ENCODE measurements at regions not wholly inside any gene's neighbourhood (a gene's known extent, or its start where the extent isn't known, plus 50 kb on each side); places are given as distances from the start of the nearest gene placed in this dataset.

GRCh38 chr3:20916951-20917606, 731.1 kb upstream of the SGO1 start:
- no peaks in the 10 kb centered on the region for H3K79me2 ChIP-seq (ENCODE audit: control insufficient read depth, insufficient read depth, low read length)
- H3K36me3 ChIP-seq (ENCODE audit: control insufficient read depth, insufficient read depth, low read length), result no peaks in the 10 kb centered on the region
- H3K27me3 ChIP-seq (ENCODE audit: control insufficient read depth, insufficient read depth, low read length), result no peaks in the 10 kb centered on the region
- H3K4me1 ChIP-seq (ENCODE audit: control insufficient read depth, extremely low read depth, insufficient read depth, low read length), result no peaks in the 10 kb centered on the region
- no peak for DNase-seq (ENCODE audit: low read depth in 2 of 2)
- H3K27ac ChIP-seq (ENCODE audit: insufficient read depth, low read length), result no peak overlapping the region
- H4K20me1 ChIP-seq (ENCODE audit: control insufficient read depth, extremely low read depth, insufficient read depth, low read length), result no peaks in the 10 kb centered on the region
- no peak overlapping the region for H2AFZ ChIP-seq (ENCODE audit: low read length)
- no peaks in the 10 kb centered on the region for H3K9me3 ChIP-seq (ENCODE audit: control insufficient read depth, insufficient read depth, low read depth, low read length)
- H3K4me3 ChIP-seq (replicated peaks in 1 of 4; ENCODE audit: control extremely low read depth in 1 of 4, insufficient read depth in 1 of 4, low read depth in 3 of 4, low read length in 4 of 4), result no peak overlapping the region
- no peak overlapping the region for H3K4me2 ChIP-seq (ENCODE audit: extremely low read depth, insufficient read depth, low read length)
- no peak overlapping the region for H3K9ac ChIP-seq (ENCODE audit: insufficient read depth, low read length)
- TF ChIP-seq EZH2 (IDR thresholded peaks at IDR 0.05; ENCODE audit: low read length, missing control alignments) (no peak), CTCF (conservative IDR thresholded peaks at IDR 0.05 in 1 of 2, IDR thresholded peaks at IDR 0.05 in 1 of 2; ENCODE audit: low read depth in 1 of 2, low read length in 2 of 2) (no peak)

- Histone ChIP-seq H3K9me3 (ENCODE audit: control insufficient read depth, insufficient read depth, low read depth, low read length) (no peaks in the 10 kb centered on the region), H3K27ac (ENCODE audit: insufficient read depth, low read length) (no peak overlapping the region), H2AFZ (ENCODE audit: low read length) (no peak overlapping the region), H3K79me2 (ENCODE audit: control insufficient read depth, insufficient read depth, low read length) (no peaks in the 10 kb centered on the region), H3K9ac (ENCODE audit: insufficient read depth, low read length) (no peak overlapping the region), H3K4me2 (ENCODE audit: extremely low read depth, insufficient read depth, low read length) (no peak overlapping the region), H4K20me1 (ENCODE audit: control insufficient read depth, extremely low read depth, insufficient read depth, low read length) (no peaks in the 10 kb centered on the region), H3K4me1 (ENCODE audit: control insufficient read depth, extremely low read depth, insufficient read depth, low read length) (no peaks in the 10 kb centered on the region), H3K4me3 (replicated peaks in 1 of 4; ENCODE audit: control extremely low read depth in 1 of 4, insufficient read depth in 1 of 4, low read depth in 3 of 4, low read length in 4 of 4) (no peak overlapping the region), H3K36me3 (ENCODE audit: control insufficient read depth, insufficient read depth, low read length) (no peaks in the 10 kb centered on the region), H3K27me3 (ENCODE audit: control insufficient read depth, insufficient read depth, low read length) (no peaks in the 10 kb centered on the region)
- TF ChIP-seq CTCF (conservative IDR thresholded peaks at IDR 0.05 in 1 of 2, IDR thresholded peaks at IDR 0.05 in 1 of 2; ENCODE audit: low read depth in 1 of 2, low read length in 2 of 2), result no peak
- no peak for TF ChIP-seq EZH2 (IDR thresholded peaks at IDR 0.05; ENCODE audit: low read length, missing control alignments)
- DNase-seq (ENCODE audit: low read depth in 2 of 2), result no peak
Measured at GRCh38 chr3:20914310-20914709, 728.3 kb upstream of the SGO1 start.

- no peaks in the 10 kb centered on the region for H3K79me2 ChIP-seq (ENCODE audit: control insufficient read depth, insufficient read depth, low read length)
- no peaks in the 10 kb centered on the region for H3K9me3 ChIP-seq (ENCODE audit: control insufficient read depth, insufficient read depth, low read depth, low read length)
- no peaks in the 10 kb centered on the region for H3K27me3 ChIP-seq (ENCODE audit: control insufficient read depth, insufficient read depth, low read length)
- no peak for TF ChIP-seq EZH2 (IDR thresholded peaks at IDR 0.05; ENCODE audit: low read length, missing control alignments)
- no peak for TF ChIP-seq CTCF (conservative IDR thresholded peaks at IDR 0.05 in 1 of 2, IDR thresholded peaks at IDR 0.05 in 1 of 2; ENCODE audit: low read depth in 1 of 2, low read length in 2 of 2)
- H3K36me3 ChIP-seq (ENCODE audit: control insufficient read depth, insufficient read depth, low read length), result no peaks in the 10 kb centered on the region
- H4K20me1 ChIP-seq (ENCODE audit: control insufficient read depth, extremely low read depth, insufficient read depth, low read length), result no peaks in the 10 kb centered on the region
- H3K4me3 ChIP-seq (replicated peaks in 1 of 4; ENCODE audit: control extremely low read depth in 1 of 4, insufficient read depth in 1 of 4, low read depth in 3 of 4, low read length in 4 of 4), result no peak overlapping the region
- DNase-seq (ENCODE audit: low read depth in 2 of 2), result no peak
- H3K27ac ChIP-seq (ENCODE audit: insufficient read depth, low read length), result no peak overlapping the region
- H3K4me1 ChIP-seq (ENCODE audit: control insufficient read depth, extremely low read depth, insufficient read depth, low read length), result no peaks in the 10 kb centered on the region
- H3K4me2 ChIP-seq (ENCODE audit: extremely low read depth, insufficient read depth, low read length), result no peak overlapping the region
- H3K9ac ChIP-seq (ENCODE audit: insufficient read depth, low read length), result no peak overlapping the region
- no peak overlapping the region for H2AFZ ChIP-seq (ENCODE audit: low read length)
Measured at GRCh38 chr3:20912406-20912805, 726.4 kb upstream of the SGO1 start.

Measured in fibroblast of lung (primary cell).